GM23338 (cell line): ENCODE measurements at regions not wholly inside any gene's neighbourhood (a gene's known extent, or its start where the extent isn't known, plus 50 kb on each side); places are given as distances from the start of the nearest gene placed in this dataset.

Experiments used
- ATAC-seq: fragments of 200-7000 bp; cut with Tn5 transposase; 3 replicates; pipeline ENCODE4 v1.9.1; 2020
- DNase-seq: peaks from one replicate; pipeline ENCODE4 v3.0.0-alpha.2; 2015; ENCODE audit warnings: low spot score
- H2AFZ ChIP-seq: fragments of 200-600 bp; sonication (generic); 2 replicates; pipeline ENCODE4 v1.8.0; 2016; ENCODE audit warnings: antibody characterized with exemption, mild to moderate bottlenecking, moderate library complexity
- H3F3A ChIP-seq: fragments of 200-600 bp; sonication (generic); replicated peaks from 2 replicates; pipeline ENCODE4 v1.8.0; 2017; ENCODE audit warnings: antibody characterized with exemption, mixed run types, low read depth
- H3K27ac ChIP-seq: fragments of 200-600 bp; sonication (generic); 2 replicates; pipeline ENCODE4 v1.6.1; 2016; ENCODE audit warnings: low read depth
- H3K27me3 ChIP-seq: fragments of 200-600 bp; sonication (generic); 2 replicates; pipeline ENCODE4 v1.8.0; 2016; ENCODE audit warnings: mild to moderate bottlenecking, mixed run types, moderate library complexity; ENCODE audit not compliant: insufficient read depth
- H3K36me3 ChIP-seq: fragments of 200-600 bp; sonication (generic); 2 replicates; pipeline ENCODE4 v1.8.0; 2016; ENCODE audit warnings: mild to moderate bottlenecking; ENCODE audit not compliant: insufficient read depth
- H3K4me1 ChIP-seq: fragments of 200-600 bp; sonication (generic); 2 replicates; pipeline ENCODE4 v1.8.0; 2016; ENCODE audit warnings: mild to moderate bottlenecking, moderate library complexity; ENCODE audit not compliant: insufficient read depth
- H3K4me2 ChIP-seq: fragments of 200-600 bp; sonication (generic); 2 replicates; pipeline ENCODE4 v1.7.1; 2017; ENCODE audit warnings: mixed run types
- H3K4me3 ChIP-seq: fragments of 200-600 bp; sonication (generic); 2 replicates; pipeline ENCODE4 v1.6.1; 2016; ENCODE audit warnings: mixed run types
- H3K79me2 ChIP-seq: fragments of 200-600 bp; sonication (generic); replicated peaks from 2 replicates; pipeline ENCODE4 v1.8.0; 2017; ENCODE audit warnings: mild to moderate bottlenecking; ENCODE audit not compliant: insufficient read depth
- H3K9me2 ChIP-seq: fragments of 200-600 bp; sonication (generic); 2 replicates; pipeline ENCODE4 v1.8.0; 2017; ENCODE audit not compliant: insufficient read depth
- H4K20me1 ChIP-seq: fragments of 200-600 bp; sonication (generic); replicated peaks from 2 replicates; pipeline ENCODE4 v1.8.0; 2017; ENCODE audit warnings: mild to moderate bottlenecking; ENCODE audit not compliant: insufficient read depth
- H3K27ac Mint-ChIP-seq: 2 replicates; pipeline ENCODE4 v1.8.0; 2020; ENCODE audit warnings: inconsistent platforms, mild to moderate bottlenecking, moderate library complexity, mixed read lengths
- H3K27me3 Mint-ChIP-seq: 3 replicates; pipeline ENCODE4 v1.8.0; 2022; ENCODE audit warnings: low read depth, mild to moderate bottlenecking, moderate library complexity, mixed read lengths, inconsistent platforms; ENCODE audit not compliant: insufficient read depth, poor library complexity
- H3K36me3 Mint-ChIP-seq: 3 replicates; pipeline ENCODE4 v1.8.0; 2021; ENCODE audit warnings: low read depth, mild to moderate bottlenecking, inconsistent platforms, moderate library complexity, mixed read lengths
- H3K4me1 Mint-ChIP-seq: 3 replicates; pipeline ENCODE4 v1.8.0; 2020; ENCODE audit warnings: mild to moderate bottlenecking, inconsistent platforms, mixed read lengths
- H3K4me3 Mint-ChIP-seq: 3 replicates; pipeline ENCODE4 v1.8.0; 2021; ENCODE audit warnings: moderate library complexity, mild to moderate bottlenecking, inconsistent platforms, mixed read lengths
- H3K9me3 Mint-ChIP-seq: 3 replicates; pipeline ENCODE4 v1.8.0; 2020; ENCODE audit warnings: moderate library complexity, mild to moderate bottlenecking, inconsistent platforms, mixed read lengths
- CREB1 ChIP-seq: fragments of 250-450 bp; sonication (Bioruptor Pico); IDR thresholded peaks from 2 replicates; pipeline ENCODE4 v1.5.0; 2020; ENCODE audit warnings: low read depth, mild to moderate bottlenecking, moderate library complexity
- EZH2 ChIP-seq: fragments of 200-600 bp; sonication (generic); IDR thresholded peaks from one replicate; pipeline ENCODE4 v1.8.0; 2017; ENCODE audit warnings: antibody characterized with exemption, mild to moderate bottlenecking, low read depth; ENCODE audit not compliant: unreplicated experiment
- EZH2phosphoT487 ChIP-seq: fragments of 200-600 bp; sonication (generic); IDR thresholded peaks from one replicate; pipeline ENCODE4 v1.8.1; 2018; ENCODE audit warnings: antibody characterized with exemption; ENCODE audit not compliant: unreplicated experiment
- JUNB ChIP-seq: IDR thresholded peaks from one replicate; pipeline ENCODE4 v1.6.1; 2016; ENCODE audit warnings: antibody characterized with exemption; ENCODE audit not compliant: unreplicated experiment
- NANOG ChIP-seq: IDR thresholded peaks from 2 replicates; pipeline ENCODE4 v1.6.1; 2016; ENCODE audit warnings: antibody characterized with exemption, borderline replicate concordance
- POLR2AphosphoS5 ChIP-seq: IDR thresholded peaks from 2 replicates; pipeline ENCODE4 v1.6.1; 2016; ENCODE audit warnings: antibody characterized with exemption, low read depth
- STAT1 ChIP-seq: IDR thresholded peaks from one replicate; pipeline ENCODE4 v1.6.1; 2016; ENCODE audit warnings: antibody characterized with exemption; ENCODE audit not compliant: unreplicated experiment
- ZNF114 ChIP-seq: fragments of 250-450 bp; sonication (Bioruptor Pico); IDR thresholded peaks from 2 replicates; pipeline ENCODE4 v1.5.0; 2020; ENCODE audit warnings: mild to moderate bottlenecking, moderate library complexity
- ZNF331 ChIP-seq: fragments of 250-450 bp; sonication (Bioruptor Pico); IDR thresholded peaks from 2 replicates; pipeline ENCODE4 v1.5.0; 2020; ENCODE audit warnings: low read depth, mild to moderate bottlenecking, moderate library complexity
- TF ChIP-seq, protein P1 (sequence below): fragments of 250-450 bp; sonication (Bioruptor Pico); IDR thresholded peaks from 2 replicates; pipeline ENCODE4 v1.5.0; 2020; ENCODE audit warnings: mild to moderate bottlenecking, moderate library complexity
- TF ChIP-seq, protein P2 (sequence below), 2 experiments: fragments of 200-600 bp in 1 of 2; sonication (generic) in 1 of 2; conservative IDR thresholded peaks; 2 replicates each; pipeline versions ENCODE4 v1.5.1 to v1.6.1; 2016 to 2017; ENCODE audit warnings: antibody characterized with exemption in 2 of 2, low read depth in 2 of 2, mild to moderate bottlenecking in 2 of 2, moderate library complexity in 1 of 2
- TF ChIP-seq, protein P3 (sequence below): IDR thresholded peaks from 2 replicates; pipeline ENCODE4 v1.6.1; 2016; ENCODE audit warnings: antibody characterized with exemption
- TF ChIP-seq, protein P4 (sequence below): IDR thresholded peaks from one replicate; pipeline ENCODE4 v1.6.1; 2018; ENCODE audit warnings: antibody characterized with exemption; ENCODE audit not compliant: unreplicated experiment

DNA sequence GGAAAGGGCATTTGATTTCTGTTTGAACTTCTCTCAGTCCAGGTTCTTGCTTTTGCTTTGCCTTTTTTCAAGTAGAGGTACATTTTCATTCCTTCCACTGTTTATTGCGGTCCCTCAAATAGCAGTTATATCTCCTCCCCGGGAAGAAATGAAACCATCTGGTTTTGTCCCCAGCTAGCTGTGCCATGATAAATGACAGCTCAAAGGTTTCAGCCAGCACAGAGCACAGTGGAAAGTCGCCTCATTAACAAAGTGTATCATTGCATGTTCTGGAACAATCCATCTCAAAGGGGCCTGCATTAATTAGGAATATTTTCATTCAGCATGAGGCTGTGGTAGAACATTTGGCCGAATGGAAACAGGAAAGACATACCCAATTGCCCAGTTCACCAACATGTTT is 146.0 kb downstream of the EDN3 start:
- ATAC-seq, result no peak
- Histone ChIP-seq H3K79me2 (no peaks in the 10 kb centered on the region), H3K27me3 (no peaks in the 10 kb centered on the region), H2AFZ (no peak overlapping the region), H3K4me1 (no peaks in the 10 kb centered on the region), H3K4me2 (no peak overlapping the region), H3K36me3 (no peaks in the 10 kb centered on the region), H3K9me2 (peaks cover 5% of the 10 kb centered on the region; the same call in 1 of the 2 replicates), H3K4me3 (no peak overlapping the region), H4K20me1 (no peaks in the 10 kb centered on the region), H3K27ac (no peak overlapping the region), H3F3A (no peaks in the 10 kb centered on the region)
- DNase-seq, result no peak
- Mint-ChIP-seq H3K36me3 (no peaks in the 10 kb centered on the region), H3K9me3 (no peaks in the 10 kb centered on the region), H3K4me3 (no peak overlapping the region), H3K27me3 (no peaks in the 10 kb centered on the region), H3K4me1 (peaks cover 14% of the 10 kb centered on the region), H3K27ac (no peak overlapping the region)
- no peak for TF ChIP-seq POLR2AphosphoS5
- TF ChIP-seq ZNF114 (CRISPR knock-in tag), result no peak
- TF ChIP-seq ZNF331 (CRISPR knock-in tag), result no peak
- no peak for TF ChIP-seq NANOG
- no peak for TF ChIP-seq STAT1
- no peak for TF ChIP-seq EZH2phosphoT487
- no peak for TF ChIP-seq EZH2
- TF ChIP-seq, protein P1, sequence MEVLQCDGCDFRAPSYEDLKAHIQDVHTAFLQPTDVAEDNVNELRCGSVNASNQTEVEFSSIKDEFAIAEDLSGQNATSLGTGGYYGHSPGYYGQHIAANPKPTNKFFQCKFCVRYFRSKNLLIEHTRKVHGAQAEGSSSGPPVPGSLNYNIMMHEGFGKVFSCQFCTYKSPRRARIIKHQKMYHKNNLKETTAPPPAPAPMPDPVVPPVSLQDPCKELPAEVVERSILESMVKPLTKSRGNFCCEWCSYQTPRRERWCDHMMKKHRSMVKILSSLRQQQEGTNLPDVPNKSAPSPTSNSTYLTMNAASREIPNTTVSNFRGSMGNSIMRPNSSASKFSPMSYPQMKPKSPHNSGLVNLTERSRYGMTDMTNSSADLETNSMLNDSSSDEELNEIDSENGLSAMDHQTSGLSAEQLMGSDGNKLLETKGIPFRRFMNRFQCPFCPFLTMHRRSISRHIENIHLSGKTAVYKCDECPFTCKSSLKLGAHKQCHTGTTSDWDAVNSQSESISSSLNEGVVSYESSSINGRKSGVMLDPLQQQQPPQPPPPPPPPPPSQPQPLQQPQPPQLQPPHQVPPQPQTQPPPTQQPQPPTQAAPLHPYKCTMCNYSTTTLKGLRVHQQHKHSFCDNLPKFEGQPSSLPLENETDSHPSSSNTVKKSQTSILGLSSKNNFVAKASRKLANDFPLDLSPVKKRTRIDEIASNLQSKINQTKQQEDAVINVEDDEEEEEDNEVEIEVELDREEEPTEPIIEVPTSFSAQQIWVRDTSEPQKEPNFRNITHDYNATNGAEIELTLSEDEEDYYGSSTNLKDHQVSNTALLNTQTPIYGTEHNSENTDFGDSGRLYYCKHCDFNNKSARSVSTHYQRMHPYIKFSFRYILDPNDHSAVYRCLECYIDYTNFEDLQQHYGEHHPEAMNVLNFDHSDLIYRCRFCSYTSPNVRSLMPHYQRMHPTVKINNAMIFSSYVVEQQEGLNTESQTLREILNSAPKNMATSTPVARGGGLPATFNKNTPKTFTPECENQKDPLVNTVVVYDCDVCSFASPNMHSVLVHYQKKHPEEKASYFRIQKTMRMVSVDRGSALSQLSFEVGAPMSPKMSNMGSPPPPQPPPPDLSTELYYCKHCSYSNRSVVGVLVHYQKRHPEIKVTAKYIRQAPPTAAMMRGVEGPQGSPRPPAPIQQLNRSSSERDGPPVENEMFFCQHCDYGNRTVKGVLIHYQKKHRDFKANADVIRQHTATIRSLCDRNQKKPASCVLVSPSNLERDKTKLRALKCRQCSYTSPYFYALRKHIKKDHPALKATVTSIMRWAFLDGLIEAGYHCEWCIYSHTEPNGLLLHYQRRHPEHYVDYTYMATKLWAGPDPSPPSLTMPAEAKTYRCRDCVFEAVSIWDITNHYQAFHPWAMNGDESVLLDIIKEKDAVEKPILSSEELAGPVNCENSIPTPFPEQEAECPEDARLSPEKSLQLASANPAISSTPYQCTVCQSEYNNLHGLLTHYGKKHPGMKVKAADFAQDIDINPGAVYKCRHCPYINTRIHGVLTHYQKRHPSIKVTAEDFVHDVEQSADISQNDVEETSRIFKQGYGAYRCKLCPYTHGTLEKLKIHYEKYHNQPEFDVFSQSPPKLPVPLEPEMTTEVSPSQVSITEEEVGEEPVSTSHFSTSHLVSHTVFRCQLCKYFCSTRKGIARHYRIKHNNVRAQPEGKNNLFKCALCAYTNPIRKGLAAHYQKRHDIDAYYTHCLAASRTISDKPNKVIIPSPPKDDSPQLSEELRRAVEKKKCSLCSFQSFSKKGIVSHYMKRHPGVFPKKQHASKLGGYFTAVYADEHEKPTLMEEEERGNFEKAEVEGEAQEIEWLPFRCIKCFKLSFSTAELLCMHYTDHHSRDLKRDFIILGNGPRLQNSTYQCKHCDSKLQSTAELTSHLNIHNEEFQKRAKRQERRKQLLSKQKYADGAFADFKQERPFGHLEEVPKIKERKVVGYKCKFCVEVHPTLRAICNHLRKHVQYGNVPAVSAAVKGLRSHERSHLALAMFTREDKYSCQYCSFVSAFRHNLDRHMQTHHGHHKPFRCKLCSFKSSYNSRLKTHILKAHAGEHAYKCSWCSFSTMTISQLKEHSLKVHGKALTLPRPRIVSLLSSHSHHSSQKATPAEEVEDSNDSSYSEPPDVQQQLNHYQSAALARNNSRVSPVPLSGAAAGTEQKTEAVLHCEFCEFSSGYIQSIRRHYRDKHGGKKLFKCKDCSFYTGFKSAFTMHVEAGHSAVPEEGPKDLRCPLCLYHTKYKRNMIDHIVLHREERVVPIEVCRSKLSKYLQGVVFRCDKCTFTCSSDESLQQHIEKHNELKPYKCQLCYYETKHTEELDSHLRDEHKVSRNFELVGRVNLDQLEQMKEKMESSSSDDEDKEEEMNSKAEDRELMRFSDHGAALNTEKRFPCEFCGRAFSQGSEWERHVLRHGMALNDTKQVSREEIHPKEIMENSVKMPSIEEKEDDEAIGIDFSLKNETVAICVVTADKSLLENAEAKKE (CRISPR knock-in tag), result no peak
- TF ChIP-seq, protein P2, sequence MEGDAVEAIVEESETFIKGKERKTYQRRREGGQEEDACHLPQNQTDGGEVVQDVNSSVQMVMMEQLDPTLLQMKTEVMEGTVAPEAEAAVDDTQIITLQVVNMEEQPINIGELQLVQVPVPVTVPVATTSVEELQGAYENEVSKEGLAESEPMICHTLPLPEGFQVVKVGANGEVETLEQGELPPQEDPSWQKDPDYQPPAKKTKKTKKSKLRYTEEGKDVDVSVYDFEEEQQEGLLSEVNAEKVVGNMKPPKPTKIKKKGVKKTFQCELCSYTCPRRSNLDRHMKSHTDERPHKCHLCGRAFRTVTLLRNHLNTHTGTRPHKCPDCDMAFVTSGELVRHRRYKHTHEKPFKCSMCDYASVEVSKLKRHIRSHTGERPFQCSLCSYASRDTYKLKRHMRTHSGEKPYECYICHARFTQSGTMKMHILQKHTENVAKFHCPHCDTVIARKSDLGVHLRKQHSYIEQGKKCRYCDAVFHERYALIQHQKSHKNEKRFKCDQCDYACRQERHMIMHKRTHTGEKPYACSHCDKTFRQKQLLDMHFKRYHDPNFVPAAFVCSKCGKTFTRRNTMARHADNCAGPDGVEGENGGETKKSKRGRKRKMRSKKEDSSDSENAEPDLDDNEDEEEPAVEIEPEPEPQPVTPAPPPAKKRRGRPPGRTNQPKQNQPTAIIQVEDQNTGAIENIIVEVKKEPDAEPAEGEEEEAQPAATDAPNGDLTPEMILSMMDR (conservative IDR thresholded peaks at IDR 0.05; ENCODE audit: low read depth in 2 of 2), result no peak
- TF ChIP-seq, protein P3, sequence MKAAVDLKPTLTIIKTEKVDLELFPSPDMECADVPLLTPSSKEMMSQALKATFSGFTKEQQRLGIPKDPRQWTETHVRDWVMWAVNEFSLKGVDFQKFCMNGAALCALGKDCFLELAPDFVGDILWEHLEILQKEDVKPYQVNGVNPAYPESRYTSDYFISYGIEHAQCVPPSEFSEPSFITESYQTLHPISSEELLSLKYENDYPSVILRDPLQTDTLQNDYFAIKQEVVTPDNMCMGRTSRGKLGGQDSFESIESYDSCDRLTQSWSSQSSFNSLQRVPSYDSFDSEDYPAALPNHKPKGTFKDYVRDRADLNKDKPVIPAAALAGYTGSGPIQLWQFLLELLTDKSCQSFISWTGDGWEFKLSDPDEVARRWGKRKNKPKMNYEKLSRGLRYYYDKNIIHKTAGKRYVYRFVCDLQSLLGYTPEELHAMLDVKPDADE, result no peak
- TF ChIP-seq, protein P4, sequence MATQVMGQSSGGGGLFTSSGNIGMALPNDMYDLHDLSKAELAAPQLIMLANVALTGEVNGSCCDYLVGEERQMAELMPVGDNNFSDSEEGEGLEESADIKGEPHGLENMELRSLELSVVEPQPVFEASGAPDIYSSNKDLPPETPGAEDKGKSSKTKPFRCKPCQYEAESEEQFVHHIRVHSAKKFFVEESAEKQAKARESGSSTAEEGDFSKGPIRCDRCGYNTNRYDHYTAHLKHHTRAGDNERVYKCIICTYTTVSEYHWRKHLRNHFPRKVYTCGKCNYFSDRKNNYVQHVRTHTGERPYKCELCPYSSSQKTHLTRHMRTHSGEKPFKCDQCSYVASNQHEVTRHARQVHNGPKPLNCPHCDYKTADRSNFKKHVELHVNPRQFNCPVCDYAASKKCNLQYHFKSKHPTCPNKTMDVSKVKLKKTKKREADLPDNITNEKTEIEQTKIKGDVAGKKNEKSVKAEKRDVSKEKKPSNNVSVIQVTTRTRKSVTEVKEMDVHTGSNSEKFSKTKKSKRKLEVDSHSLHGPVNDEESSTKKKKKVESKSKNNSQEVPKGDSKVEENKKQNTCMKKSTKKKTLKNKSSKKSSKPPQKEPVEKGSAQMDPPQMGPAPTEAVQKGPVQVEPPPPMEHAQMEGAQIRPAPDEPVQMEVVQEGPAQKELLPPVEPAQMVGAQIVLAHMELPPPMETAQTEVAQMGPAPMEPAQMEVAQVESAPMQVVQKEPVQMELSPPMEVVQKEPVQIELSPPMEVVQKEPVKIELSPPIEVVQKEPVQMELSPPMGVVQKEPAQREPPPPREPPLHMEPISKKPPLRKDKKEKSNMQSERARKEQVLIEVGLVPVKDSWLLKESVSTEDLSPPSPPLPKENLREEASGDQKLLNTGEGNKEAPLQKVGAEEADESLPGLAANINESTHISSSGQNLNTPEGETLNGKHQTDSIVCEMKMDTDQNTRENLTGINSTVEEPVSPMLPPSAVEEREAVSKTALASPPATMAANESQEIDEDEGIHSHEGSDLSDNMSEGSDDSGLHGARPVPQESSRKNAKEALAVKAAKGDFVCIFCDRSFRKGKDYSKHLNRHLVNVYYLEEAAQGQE, result no peak
- TF ChIP-seq JUNB, result no peak
- no peak for TF ChIP-seq CREB1
